GM12891 (cell line): ENCODE measurements at regions not wholly inside any gene's neighbourhood (a gene's known extent, or its start where the extent isn't known, plus 50 kb on each side); places are given as distances from the start of the nearest gene placed in this dataset.
A peak's percentile ranks its signal among the peaks of the same experiment; 100 is the strongest.

ENCODE experiments used
- DNase-seq: peaks from one replicate; pipeline ENCODE4 v3.0.0; 2011; ENCODE audit warnings: low spot score; ENCODE audit not compliant: insufficient read length
- FAIRE-seq: peaks from 2 replicates; lab custom pipeline; 2011; peaks lifted over from hg19 to GRCh38; lab: Jason Lieb, UNC
- PAX5 ChIP-seq: IDR thresholded peaks from 2 replicates; pipeline ENCODE4 v1.6.1; 2011; ENCODE audit warnings: low read length, moderate library complexity, mild to moderate bottlenecking; ENCODE audit not compliant: insufficient read depth, severe bottlenecking
- POLR2A ChIP-seq: IDR thresholded peaks from 2 replicates; pipeline ENCODE4 v1.6.1; 2011; ENCODE audit warnings: low read depth, low read length, control low read depth
- POLR2AphosphoS5 ChIP-seq: IDR thresholded peaks from 2 replicates; pipeline ENCODE4 v1.6.1; 2011; ENCODE audit warnings: low read depth, low read length, control low read depth
- POU2F2 ChIP-seq: IDR thresholded peaks from 2 replicates; pipeline ENCODE4 v1.6.1; 2011; ENCODE audit warnings: low read depth, mild to moderate bottlenecking, control low read depth, low read length, moderate library complexity
- SPI1 ChIP-seq: IDR thresholded peaks from 2 replicates; pipeline ENCODE4 v1.6.1; 2011; ENCODE audit warnings: low read depth, low read length, control low read depth
- TAF1 ChIP-seq: IDR thresholded peaks from 2 replicates; pipeline ENCODE4 v1.6.1; 2011; ENCODE audit warnings: low read depth, low read length, control low read depth

DNA sequence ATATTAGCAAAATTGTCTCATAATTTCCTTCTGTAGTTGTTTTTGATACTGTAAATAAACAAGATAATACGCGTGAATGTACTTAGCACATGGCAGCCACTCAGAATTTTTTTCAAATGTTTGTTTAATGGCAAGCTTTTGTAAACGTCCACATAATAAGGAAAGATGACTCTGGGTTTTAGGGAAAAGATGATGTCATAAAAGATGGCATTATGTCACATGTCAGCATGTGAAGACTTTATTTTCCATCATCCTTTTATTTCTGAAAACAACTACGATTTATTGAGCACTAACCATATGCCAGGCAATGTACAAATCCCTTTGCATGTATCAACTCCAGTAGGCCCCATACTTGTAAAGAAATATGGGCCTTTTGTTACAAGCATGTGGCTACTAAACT is 139.9 kb downstream of the C11orf91 start:
- TF ChIP-seq POLR2A = no peak
- TF ChIP-seq TAF1 = no peak
- TF ChIP-seq POLR2AphosphoS5 = no peak
- no peak for TF ChIP-seq PAX5
- TF ChIP-seq POU2F2 = no peak
- TF ChIP-seq SPI1 = no peak
- no peak for DNase-seq
- no peak for FAIRE-seq

DNA sequence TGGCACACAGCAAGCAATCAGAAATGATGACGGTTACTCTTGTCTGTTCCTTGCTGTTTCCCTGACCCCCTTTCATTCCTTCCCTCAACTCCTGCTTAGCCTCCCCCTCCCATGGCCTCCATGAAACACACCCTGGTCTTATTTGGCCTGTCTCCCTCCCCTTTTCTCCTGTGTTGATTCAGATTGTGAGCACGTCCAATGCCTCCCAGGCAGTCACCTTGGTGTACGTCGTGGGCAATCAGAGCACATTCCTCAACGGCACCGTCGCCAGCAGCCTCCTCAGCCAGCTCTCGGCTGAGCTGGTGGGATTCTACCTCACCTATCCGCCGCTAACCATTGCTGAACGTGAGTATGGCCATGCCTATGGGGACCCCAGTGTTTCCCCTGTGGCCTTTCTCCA is 141.1 kb downstream of the C11orf91 start:
- DNase-seq (no peak), FAIRE-seq (no peak)
- no peak for TF ChIP-seq PAX5
- TF ChIP-seq POLR2A = no peak
- TF ChIP-seq SPI1 = no peak
- TF ChIP-seq TAF1 = no peak
- TF ChIP-seq POU2F2 = no peak
- TF ChIP-seq POLR2AphosphoS5 = no peak

DNA sequence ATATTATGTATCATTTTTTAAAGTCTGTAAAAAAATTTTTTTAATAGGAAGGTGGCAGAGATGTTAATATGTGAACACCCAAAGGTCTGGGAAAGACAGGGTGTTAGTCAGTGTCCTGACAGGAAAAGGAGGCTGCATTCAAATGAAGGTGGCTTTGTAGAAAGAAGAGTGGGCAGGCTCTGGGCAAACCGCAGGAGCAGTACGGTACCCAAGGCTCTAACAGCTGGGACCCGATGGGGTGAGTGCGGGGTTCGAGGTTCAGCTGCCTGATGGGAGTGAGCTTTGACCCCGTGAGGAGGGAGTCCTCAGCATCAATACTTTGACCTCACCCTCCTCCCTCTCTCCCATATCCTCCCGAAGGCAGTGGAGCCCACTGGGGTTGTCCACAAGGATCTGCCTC is 142.5 kb downstream of the C11orf91 start:
- TF ChIP-seq SPI1 (no peak), PAX5 (no peak), POLR2A (no peak), POU2F2 (no peak), TAF1 (no peak), POLR2AphosphoS5 (no peak)
- FAIRE-seq (no peak), DNase-seq (no peak)

DNA sequence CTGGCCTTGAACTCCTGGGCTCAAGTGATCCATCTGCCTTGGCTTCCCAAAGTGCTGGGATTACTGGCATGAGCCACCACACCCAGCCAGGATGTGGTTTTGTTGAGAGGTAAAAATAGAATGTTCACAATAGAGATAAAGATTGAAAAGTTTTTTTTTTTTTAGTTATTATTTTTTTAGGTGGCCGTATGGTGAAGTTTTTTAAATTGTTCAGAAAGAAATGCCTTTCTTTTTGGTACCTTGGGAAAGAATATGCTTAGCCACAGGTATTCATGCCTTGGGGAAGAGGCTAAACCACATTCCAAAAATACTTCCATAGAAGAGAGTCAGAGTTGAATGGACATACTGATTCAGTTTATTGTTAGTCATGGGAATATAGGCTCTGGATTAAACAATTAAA is 143.4 kb downstream of the C11orf91 start:
- no peak for FAIRE-seq
- no peak for TF ChIP-seq PAX5
- no peak for TF ChIP-seq POU2F2
- TF ChIP-seq SPI1 = no peak
- no peak for TF ChIP-seq TAF1
- no peak for TF ChIP-seq POLR2A
- no peak for TF ChIP-seq POLR2AphosphoS5
- no peak for DNase-seq

DNA sequence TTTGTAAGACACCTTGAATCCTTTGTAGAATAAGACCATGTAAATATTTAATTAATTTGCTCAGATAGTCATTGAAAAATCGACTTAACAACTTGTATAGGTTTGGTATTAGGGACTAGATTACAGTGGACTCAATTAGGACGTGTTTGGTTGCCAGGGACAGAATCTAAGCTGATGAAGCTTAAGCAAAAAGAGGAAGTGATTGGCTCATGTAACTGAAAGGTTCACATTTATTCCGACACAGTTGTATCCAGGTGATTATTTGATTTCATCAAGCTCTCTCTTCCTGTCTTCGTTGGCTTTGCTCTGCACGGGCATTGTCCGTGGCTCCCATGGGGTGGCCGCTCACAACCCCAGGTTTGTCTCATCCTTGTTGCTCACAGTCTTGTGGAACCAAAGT is 146.4 kb downstream of the C11orf91 start:
- FAIRE-seq (peak; percentile 55), DNase-seq (no peak)
- TF ChIP-seq SPI1 = peak; percentile 94
- TF ChIP-seq PAX5 = no peak

DNA sequence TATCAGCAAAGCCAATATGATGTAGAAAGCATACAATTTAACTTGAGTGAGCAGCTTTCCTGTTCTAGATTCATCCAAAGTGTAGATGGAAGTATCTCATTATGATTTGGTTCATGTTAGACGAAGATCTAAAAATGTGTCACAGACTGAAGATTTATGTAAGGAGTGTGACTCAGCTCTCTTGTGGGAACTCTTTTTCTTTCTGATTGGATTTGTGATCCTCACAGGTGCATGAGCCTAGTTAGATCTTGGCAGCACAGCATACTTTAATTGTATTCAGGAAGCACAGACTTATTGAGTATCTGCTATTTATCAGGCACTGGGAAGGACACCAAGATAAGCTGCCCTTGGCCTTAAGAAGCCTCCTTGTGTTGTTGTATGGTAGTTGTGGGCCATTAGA is 147.1 kb downstream of the C11orf91 start:
- FAIRE-seq = no peak
- no peak for DNase-seq

DNA sequence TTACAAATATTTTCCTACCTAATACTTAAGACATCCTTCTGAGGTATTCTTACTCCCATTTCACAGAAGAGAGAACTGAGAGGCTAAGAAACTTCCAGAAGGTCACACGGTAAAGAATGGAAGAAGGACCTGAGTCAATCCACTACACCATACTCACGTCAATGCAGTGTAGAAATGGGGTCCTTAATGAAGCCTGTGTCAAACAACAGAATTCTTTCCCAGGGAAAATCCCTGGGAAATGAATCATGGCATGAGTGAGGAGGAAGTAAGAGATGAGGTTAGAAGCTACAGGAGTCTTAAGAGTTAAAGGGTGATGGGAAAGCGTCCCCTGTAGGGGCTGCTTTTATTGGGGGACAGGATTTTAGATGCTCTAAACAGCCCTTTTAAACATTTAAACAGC is 147.9 kb downstream of the C11orf91 start:
- TF ChIP-seq POU2F2 (no peak), PAX5 (no peak), SPI1 (no peak), POLR2AphosphoS5 (no peak), TAF1 (no peak), POLR2A (no peak)
- DNase-seq (no peak), FAIRE-seq (no peak)

More for the DNA sequence above, 147.1 kb downstream of the C11orf91 start:
- TF ChIP-seq TAF1 (no peak), SPI1 (no peak), POLR2A (no peak), PAX5 (no peak), POLR2AphosphoS5 (no peak), POU2F2 (no peak)

DNA sequence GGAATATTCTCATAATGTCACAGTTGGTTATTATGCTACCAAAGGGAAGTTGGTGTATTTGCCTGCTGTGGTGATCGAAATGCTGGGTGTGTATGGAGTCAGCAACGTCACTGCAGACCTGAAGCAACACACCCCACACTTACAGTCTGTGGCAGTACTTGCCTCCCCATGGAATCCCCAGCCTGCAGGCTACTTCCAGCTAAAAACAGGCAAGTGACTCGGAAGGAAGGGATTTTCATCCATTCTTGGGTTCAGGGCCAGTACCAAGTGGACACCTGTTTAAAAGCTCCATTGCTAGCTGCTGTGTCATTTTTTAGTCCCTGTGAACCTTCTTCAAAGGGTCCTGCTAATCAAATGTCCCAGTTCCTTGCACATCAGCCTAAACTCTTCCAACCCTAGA is 149.6 kb downstream of the C11orf91 start:
- DNase-seq = no peak
- no peak for TF ChIP-seq POLR2AphosphoS5
- no peak for TF ChIP-seq POU2F2
- no peak for TF ChIP-seq TAF1
- TF ChIP-seq SPI1 = no peak
- no peak for TF ChIP-seq PAX5
- no peak for TF ChIP-seq POLR2A
- FAIRE-seq = no peak

DNA sequence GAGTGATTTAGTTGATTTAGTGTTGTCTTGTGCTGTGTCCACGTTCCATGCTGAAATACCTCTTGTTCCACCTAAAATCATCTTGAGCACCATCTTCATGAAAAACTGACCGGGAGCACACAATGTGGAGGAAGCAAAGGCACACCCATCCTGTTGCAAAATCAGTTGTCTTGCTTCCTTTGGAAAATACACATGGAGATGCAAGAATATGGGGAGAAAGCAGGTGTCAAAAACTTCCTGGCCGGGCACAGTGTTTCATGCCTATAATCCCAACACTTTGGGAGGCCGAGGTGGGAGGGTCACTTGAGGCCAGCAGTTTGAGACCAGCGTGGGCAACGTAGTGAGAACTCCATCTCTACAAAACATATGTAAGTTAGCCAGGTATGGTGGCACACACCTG is 151.1 kb downstream of the C11orf91 start:
- DNase-seq (no peak), FAIRE-seq (no peak)
- no peak for TF ChIP-seq POLR2AphosphoS5
- no peak for TF ChIP-seq SPI1
- no peak for TF ChIP-seq PAX5
- TF ChIP-seq POLR2A = no peak
- no peak for TF ChIP-seq POU2F2
- no peak for TF ChIP-seq TAF1

DNA sequence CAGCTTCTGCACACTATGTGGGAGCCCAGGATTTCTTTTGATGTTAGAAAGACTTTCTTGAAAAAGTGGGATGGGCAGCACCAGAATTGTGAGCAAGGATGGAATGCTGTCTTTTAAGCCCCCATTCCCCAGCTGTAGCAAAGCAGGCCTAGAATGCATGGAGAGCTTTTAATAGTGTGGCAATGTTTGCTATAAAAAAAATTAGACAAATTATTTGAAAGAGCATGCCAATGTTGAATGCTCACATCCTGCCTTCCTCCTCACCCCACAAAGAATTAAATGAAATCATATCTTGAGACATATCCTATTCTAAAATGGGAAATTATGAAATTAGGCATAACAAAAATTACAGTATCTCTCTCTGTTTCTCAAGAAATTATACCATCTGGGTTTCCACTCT is 154.7 kb downstream of the C11orf91 start:
- DNase-seq = no peak
- TF ChIP-seq TAF1 (no peak), POLR2A (no peak), SPI1 (no peak), POU2F2 (no peak), POLR2AphosphoS5 (no peak), PAX5 (no peak)
- no peak for FAIRE-seq
